Mesodermal cell (in vitro differentiated cells): ENCODE measurements at regions not wholly inside any gene's neighbourhood (a gene's known extent, or its start where the extent isn't known, plus 50 kb on each side); places are given as distances from the start of the nearest gene placed in this dataset.
"Not testable (repeated sequence)": the region's sequence is repeated elsewhere in the genome, so short reads cannot be mapped to it uniquely, and the experiment has no call there.

ENCODE experiments used
- H3K27ac ChIP-seq: 2 replicates; pipeline ENCODE4 v1.7.0; 2013; ENCODE audit warnings: mild to moderate bottlenecking, low read depth, low read length, moderate library complexity; ENCODE audit not compliant: severe bottlenecking
- H3K36me3 ChIP-seq: 2 replicates; pipeline ENCODE4 v1.7.1; 2013; ENCODE audit warnings: mild to moderate bottlenecking, low read length, moderate library complexity; ENCODE audit not compliant: control insufficient read depth, insufficient read depth
- H3K4me1 ChIP-seq: one replicate; pipeline ENCODE4 v1.7.1; 2013; ENCODE audit warnings: mild to moderate bottlenecking, low read length; ENCODE audit not compliant: insufficient read depth, control insufficient read depth, poor library complexity, severe bottlenecking
- H3K4me3 ChIP-seq: 2 replicates; pipeline ENCODE4 v1.7.0; 2013; ENCODE audit warnings: low read length, control low read depth, mild to moderate bottlenecking; ENCODE audit not compliant: insufficient read depth, poor library complexity, severe bottlenecking; ENCODE audit errors: extremely low read depth
- H3K9me3 ChIP-seq: 2 replicates; pipeline ENCODE4 v1.7.1; 2013; ENCODE audit warnings: mild to moderate bottlenecking, low read length, moderate library complexity; ENCODE audit not compliant: control insufficient read depth
- WGBS, 2 experiments: methylation state at CpG; one replicate each; pipeline ENCODE4 v1.1.5; 2013; ENCODE audit warnings: missing lambda C conversion rate in 2 of 2; ENCODE audit not compliant: insufficient coverage in 2 of 2; 5-methylcytosine and 5-hydroxymethylcytosine counted together

DNA sequence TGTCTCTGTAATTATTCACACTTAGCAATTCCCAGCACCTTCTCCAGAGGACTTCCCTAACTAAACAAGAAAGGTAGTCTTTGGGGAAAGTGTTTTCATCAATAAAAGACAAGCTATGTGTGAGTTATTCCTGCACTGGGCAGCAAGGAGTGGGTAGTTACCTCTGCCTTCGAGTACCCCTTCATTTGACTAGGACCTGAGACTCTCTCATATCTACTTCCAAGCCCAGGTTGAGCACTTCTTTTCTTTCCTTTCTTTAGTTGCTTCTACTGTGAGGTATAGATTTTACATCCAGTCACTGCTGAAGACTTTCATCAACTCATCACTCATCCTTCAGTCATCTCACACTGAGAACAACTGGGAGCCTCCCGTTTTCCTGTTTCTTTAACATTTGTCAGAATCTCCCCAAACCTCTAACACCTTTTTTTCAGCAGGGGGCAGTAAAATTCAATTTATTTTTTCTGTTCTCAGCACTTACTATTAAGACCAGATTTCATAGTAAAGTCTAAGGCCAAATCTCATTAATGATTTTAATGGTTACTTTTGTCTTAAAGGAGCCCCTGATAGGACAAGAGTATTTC, 80.1 kb upstream of the PRSS1 start:
- WGBS, 2 experiments, result 0 to 63% methylated on average over 1 to 2 of the region's 2 CpGs
- Histone ChIP-seq H3K4me1 (no peaks in the 10 kb centered on the region), H3K27ac (no peak overlapping the region)

DNA sequence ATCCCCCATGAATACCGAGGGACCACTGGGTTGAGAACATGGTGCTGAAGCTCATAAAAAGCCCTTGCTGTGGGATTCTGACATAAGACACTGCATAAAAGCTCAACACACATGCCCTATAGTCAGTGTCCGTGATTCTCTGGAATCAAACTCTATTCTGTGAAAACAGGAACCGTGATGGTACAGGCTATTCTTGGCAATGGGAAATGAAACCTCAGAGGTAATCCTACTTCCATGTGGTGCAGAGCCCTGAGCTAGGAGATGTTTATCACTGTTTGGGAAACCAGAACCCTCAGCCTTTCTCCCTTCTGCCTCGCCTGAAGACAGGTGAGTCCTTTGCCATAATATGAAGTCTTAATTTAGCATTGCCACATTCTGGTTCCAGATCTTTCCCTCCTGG, 80.8 kb upstream of the PRSS1 start:
- 50 to 69% methylated on average over 1 to 4 of the region's 4 CpGs for WGBS, 2 experiments
- H3K9me3 ChIP-seq, result no peaks in the 10 kb centered on the region

More for the DNA sequence above, 80.1 kb upstream of the PRSS1 start:
- no peaks in the 10 kb centered on the region for H3K36me3 ChIP-seq
- H3K4me3 ChIP-seq, result no peak overlapping the region
- no peaks in the 10 kb centered on the region for H3K9me3 ChIP-seq

GRCh38 chr7:142657376-142657775, 91.9 kb upstream of the PRSS1 start:
- H3K36me3 ChIP-seq, result no peaks in the 10 kb centered on the region
- WGBS, 2 experiments, result 60 to 80% methylated on average over 1 of the region's 1 CpG
- H3K4me1 ChIP-seq, result no peaks in the 10 kb centered on the region
- no peaks in the 10 kb centered on the region for H3K9me3 ChIP-seq
- no peak overlapping the region for H3K4me3 ChIP-seq
- no peak overlapping the region for H3K27ac ChIP-seq

More for the DNA sequence above, 80.8 kb upstream of the PRSS1 start:
- no peak overlapping the region for H3K27ac ChIP-seq
- no peak overlapping the region for H3K4me3 ChIP-seq
- H3K4me1 ChIP-seq, result no peaks in the 10 kb centered on the region
- no peaks in the 10 kb centered on the region for H3K36me3 ChIP-seq

- Histone ChIP-seq H3K4me3 (no peak overlapping the region), H3K36me3 (no peaks in the 10 kb centered on the region)
- WGBS, 2 experiments, result 89 to 96% methylated on average over 3 of the region's 5 CpGs
Measured at GRCh38 chr7:142654398-142654797, 94.9 kb upstream of the PRSS1 start.

DNA sequence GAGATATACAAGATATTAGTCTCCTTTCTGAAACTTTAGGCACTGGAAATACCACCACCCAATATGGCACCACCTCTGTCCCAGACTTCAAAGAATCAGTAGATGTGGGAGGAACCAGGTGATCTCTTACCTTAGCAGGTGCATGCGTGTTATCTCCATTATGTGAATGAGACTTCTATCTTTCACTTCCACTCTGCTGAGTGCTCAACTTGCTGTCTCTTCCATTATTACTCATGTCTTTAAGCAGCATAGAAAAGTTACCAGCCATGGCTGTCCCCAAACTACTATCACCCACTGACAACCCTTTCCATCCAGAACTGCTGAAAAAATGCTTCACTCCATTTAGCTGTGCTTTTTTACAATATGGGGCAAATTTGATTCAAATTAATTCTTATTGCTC, 101.5 kb upstream of the PRSS1 start:
- WGBS, 2 experiments, result 100% methylated on average over 1 of the region's 1 CpG; no CpG with 5 or more reads in 1 of the 2 experiments
- no peak overlapping the region for H3K27ac ChIP-seq

More at GRCh38 chr7:142654398-142654797, 94.9 kb upstream of the PRSS1 start:
- no peaks in the 10 kb centered on the region for H3K4me1 ChIP-seq
- no peak overlapping the region for H3K27ac ChIP-seq
- no peaks in the 10 kb centered on the region for H3K9me3 ChIP-seq

DNA sequence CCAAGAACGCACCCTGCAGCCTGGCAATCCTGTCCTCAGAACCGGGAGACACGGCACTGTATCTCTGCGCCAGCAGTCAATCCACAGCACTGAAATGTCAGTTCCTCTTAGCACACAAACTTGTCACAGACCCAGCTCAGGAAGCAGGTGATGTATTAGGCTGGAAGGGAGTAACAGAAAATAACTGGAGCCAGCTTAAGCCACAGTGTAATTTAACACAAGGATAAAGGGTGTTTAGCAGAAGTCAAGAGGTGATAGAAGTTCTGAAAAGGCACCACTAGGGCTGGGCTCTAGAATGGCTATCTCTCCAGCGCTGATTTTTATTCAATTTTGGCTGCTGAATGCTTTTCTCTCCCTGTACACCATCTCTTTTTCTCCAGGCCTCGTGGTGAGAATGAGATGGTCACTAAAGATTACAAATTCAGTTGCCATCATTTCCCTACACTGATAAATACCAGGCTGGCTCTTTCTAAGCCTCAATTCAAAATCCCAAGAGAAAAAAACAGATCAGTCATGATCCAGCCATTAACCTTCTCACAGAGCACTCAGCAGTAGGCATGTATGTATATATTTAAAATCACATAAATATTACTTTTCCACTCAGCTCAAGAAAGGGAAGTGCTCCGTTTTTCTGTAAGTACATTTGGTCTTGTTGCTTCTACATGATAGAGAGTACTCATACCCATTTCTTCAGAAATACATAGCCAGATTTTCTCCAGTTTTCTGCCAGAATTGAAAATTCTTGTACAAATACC, 102.7 kb upstream of the PRSS1 start:
- Histone ChIP-seq H3K36me3 (no peaks in the 10 kb centered on the region), H3K4me1 (no peaks in the 10 kb centered on the region), H3K27ac (no peak overlapping the region), H3K4me3 (no peak overlapping the region), H3K9me3 (no peaks in the 10 kb centered on the region)
- 86 to 95% methylated on average over 5 of the region's 7 CpGs for WGBS, 2 experiments

More for the DNA sequence above, 101.5 kb upstream of the PRSS1 start:
- no peaks in the 10 kb centered on the region for H3K9me3 ChIP-seq
- no peaks in the 10 kb centered on the region for H3K36me3 ChIP-seq
- H3K4me3 ChIP-seq, result no peak overlapping the region
- no peaks in the 10 kb centered on the region for H3K4me1 ChIP-seq

GRCh38 chr7:142645777-142646176, 103.5 kb upstream of the PRSS1 start:
- no peaks in the 10 kb centered on the region for H3K4me1 ChIP-seq
- H3K36me3 ChIP-seq, result no peaks in the 10 kb centered on the region
- H3K27ac ChIP-seq, result no peak overlapping the region
- WGBS, 2 experiments, result 74 to 87% methylated on average over 4 to 5 of the region's 5 CpGs
- no peak overlapping the region for H3K4me3 ChIP-seq
- H3K9me3 ChIP-seq, result no peaks in the 10 kb centered on the region

GRCh38 chr7:142642316-142642715, 107.0 kb upstream of the PRSS1 start:
- no peak overlapping the region for H3K4me3 ChIP-seq
- no peak overlapping the region for H3K27ac ChIP-seq
- H3K36me3 ChIP-seq, result no peaks in the 10 kb centered on the region
- H3K9me3 ChIP-seq, result no peaks in the 10 kb centered on the region
- no peaks in the 10 kb centered on the region for H3K4me1 ChIP-seq

GRCh38 chr7:142641252-142641651, 108.0 kb upstream of the PRSS1 start:
- not testable (repeated sequence) for H3K27ac ChIP-seq, H3K9me3 ChIP-seq, H3K4me1 ChIP-seq, H3K4me3 ChIP-seq, H3K36me3 ChIP-seq
- WGBS, 2 experiments, result 81 to 85% methylated on average over 2 of the region's 4 CpGs

GRCh38 chr7:142638581-142638980, 110.7 kb upstream of the PRSS1 start:
- Histone ChIP-seq H3K9me3 (no peaks in the 10 kb centered on the region), H3K36me3 (no peaks in the 10 kb centered on the region), H3K4me1 (no peaks in the 10 kb centered on the region), H3K4me3 (no peak overlapping the region), H3K27ac (no peak overlapping the region)
- WGBS, 2 experiments, result 60 to 90% methylated on average over 1 to 2 of the region's 4 CpGs

DNA sequence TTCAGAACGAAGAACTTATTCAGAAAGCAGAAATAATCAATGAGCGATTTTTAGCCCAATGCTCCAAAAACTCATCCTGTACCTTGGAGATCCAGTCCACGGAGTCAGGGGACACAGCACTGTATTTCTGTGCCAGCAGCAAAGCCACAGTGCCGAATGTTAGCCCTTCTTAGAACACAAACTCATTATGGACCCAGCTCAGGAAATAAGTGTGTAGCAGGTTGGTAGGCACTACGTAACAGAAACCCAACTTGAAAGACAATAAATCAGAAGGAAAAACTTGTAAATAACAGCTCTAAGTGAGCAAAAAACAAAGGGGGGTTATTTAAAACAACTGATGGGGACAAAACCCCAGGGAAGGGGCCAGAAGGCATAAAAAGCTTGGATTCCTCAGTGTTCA, 112.0 kb upstream of the PRSS1 start:
- no peak overlapping the region for H3K4me3 ChIP-seq
- no peaks in the 10 kb centered on the region for H3K9me3 ChIP-seq
- no peaks in the 10 kb centered on the region for H3K4me1 ChIP-seq
- H3K36me3 ChIP-seq, result no peaks in the 10 kb centered on the region
- H3K27ac ChIP-seq, result no peak overlapping the region
- 73 to 82% methylated on average over 3 of the region's 5 CpGs for WGBS, 2 experiments
